MCF 10A (cell line): ENCODE measurements at regions not wholly inside any gene's neighbourhood (a gene's known extent, or its start where the extent isn't known, plus 50 kb on each side); places are given as distances from the start of the nearest gene placed in this dataset.

ENCODE experiments used
- BruUV-seq: library from RNA; stranded (reverse); fragments of 400-500 nt; replicated peaks from 2 replicates; lab custom pipeline; 2021; lab: Mats Ljungman, UMichigan
- CTCF ChIA-PET: fragments of 300-600 bp; sonication (Branson Sonifier 250); formaldehyde crosslinking; extraction: SDS; loops from one replicate; lab custom pipeline; 2021; ENCODE audit warnings: antibody characterized with exemption, inconsistent platforms; lab: Yijun Ruan, JAX
- POLR2A ChIA-PET: fragments of 300-600, 350-650 bp; sonication (Branson Sonifier 250); formaldehyde crosslinking; extraction: SDS; loops from one replicate; lab custom pipeline; 2020; ENCODE audit warnings: antibody characterized with exemption, inconsistent platforms; lab: Yijun Ruan, JAX
- DNase-seq: peaks from one replicate; pipeline ENCODE4 v3.0.0-alpha.2; 2018; ENCODE audit not compliant: unreplicated experiment
- H3K27ac Mint-ChIP-seq: one replicate; pipeline ENCODE4 v1.8.0; 2022; ENCODE audit warnings: mild to moderate bottlenecking, low read depth, mixed read lengths; ENCODE audit not compliant: unreplicated experiment
- H3K27me3 Mint-ChIP-seq: one replicate; pipeline ENCODE4 v1.8.0; 2022; ENCODE audit warnings: mixed read lengths; ENCODE audit not compliant: insufficient read depth, unreplicated experiment
- H3K36me3 Mint-ChIP-seq: one replicate; pipeline ENCODE4 v1.8.0; 2022; ENCODE audit warnings: mild to moderate bottlenecking, moderate library complexity, mixed read lengths; ENCODE audit not compliant: insufficient read depth, unreplicated experiment
- H3K4me1 Mint-ChIP-seq: one replicate; pipeline ENCODE4 v1.8.0; 2022; ENCODE audit warnings: mixed read lengths; ENCODE audit not compliant: insufficient read depth, unreplicated experiment
- H3K4me3 Mint-ChIP-seq: one replicate; pipeline ENCODE4 v1.8.0; 2022; ENCODE audit warnings: mild to moderate bottlenecking, moderate library complexity, mixed read lengths; ENCODE audit not compliant: unreplicated experiment
- H3K9me3 Mint-ChIP-seq: one replicate; pipeline ENCODE4 v1.8.0; 2022; ENCODE audit warnings: mixed read lengths; ENCODE audit not compliant: unreplicated experiment
- CTCF ChIP-seq: fragments of 200-600 bp; IDR thresholded peaks from one replicate; pipeline ENCODE4 v1.8.0; 2022; ENCODE audit warnings: antibody characterized with exemption, mild to moderate bottlenecking; ENCODE audit not compliant: unreplicated experiment
- intact Hi-C: fragments of 100-400 bp; cut with micrococcal nuclease; formaldehyde crosslinking; loops from 2 replicates; pipeline ENCODE4 v1.14.1; 2022

- no peaks in the 10 kb centered on the region for H3K4me1 Mint-ChIP-seq
- DNase-seq: no peak
- ChIA-PET CTCF (no interaction called here), POLR2A (no interaction called here)
- H3K27me3 Mint-ChIP-seq: peaks cover 53% of the 10 kb centered on the region
- no peak overlapping the region for H3K27ac Mint-ChIP-seq
- no peaks in the 10 kb centered on the region for H3K36me3 Mint-ChIP-seq
- TF ChIP-seq CTCF: no peak
- H3K4me3 Mint-ChIP-seq: no peak overlapping the region
- H3K9me3 Mint-ChIP-seq: no peaks in the 10 kb centered on the region
- intact Hi-C loops: no loop called here
- no TSS peak for BruUV-seq
Observed at GRCh38 chr3:147002721-147003120, 397.6 kb upstream of the PLSCR5 start.

- Mint-ChIP-seq H3K4me1 (no peaks in the 10 kb centered on the region), H3K4me3 (no peak overlapping the region), H3K27ac (no peak overlapping the region), H3K9me3 (no peaks in the 10 kb centered on the region), H3K27me3 (peaks cover 41% of the 10 kb centered on the region), H3K36me3 (no peaks in the 10 kb centered on the region)
- POLR2A ChIA-PET: no interaction called here
- BruUV-seq: no TSS peak
- CTCF ChIA-PET: no interaction called here
- no peak for DNase-seq
- TF ChIP-seq CTCF: no peak
- intact Hi-C loops: no loop called here
Observed at GRCh38 chr3:147000274-147000673, 395.1 kb upstream of the PLSCR5 start.

DNA sequence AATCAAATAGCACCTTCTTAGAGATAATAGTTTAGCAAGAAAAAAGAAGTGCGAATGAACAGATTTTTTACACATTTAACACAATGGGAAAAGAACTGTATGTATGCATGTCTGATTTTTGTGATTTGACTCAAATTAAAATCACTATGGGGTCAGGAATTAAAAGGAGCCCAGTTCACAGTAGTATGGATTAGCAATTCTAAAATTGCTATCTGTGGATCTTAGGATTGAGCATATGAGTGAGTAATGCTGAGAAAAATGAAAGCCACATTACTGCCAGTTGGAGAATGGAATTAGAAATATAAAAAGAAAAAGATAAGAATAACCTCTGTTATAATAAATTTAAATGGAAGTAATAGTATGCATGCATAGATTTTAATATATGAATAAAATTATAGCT, 386.8 kb upstream of the PLSCR5 start:
- no TSS peak for BruUV-seq
- Mint-ChIP-seq H3K36me3 (no peaks in the 10 kb centered on the region), H3K4me1 (no peaks in the 10 kb centered on the region), H3K27ac (no peak overlapping the region), H3K4me3 (no peak overlapping the region), H3K27me3 (peaks cover 53% of the 10 kb centered on the region), H3K9me3 (no peaks in the 10 kb centered on the region)
- CTCF ChIA-PET: interaction anchor here (0.5 kb wide), 1 partner anchor 9 kb away, joined by 3 read pairs; no protein-coding TSS in a partner anchor
- TF ChIP-seq CTCF: no peak
- DNase-seq: no peak
- POLR2A ChIA-PET: no interaction called here
- intact Hi-C loops: no loop called here

- no TSS peak for BruUV-seq
- intact Hi-C loops: no loop called here
- TF ChIP-seq CTCF: no peak
- POLR2A ChIA-PET: no interaction called here
- Mint-ChIP-seq H3K9me3 (no peaks in the 10 kb centered on the region), H3K27ac (no peak overlapping the region), H3K4me3 (no peak overlapping the region), H3K27me3 (peaks cover 2% of the 10 kb centered on the region), H3K4me1 (no peaks in the 10 kb centered on the region), H3K36me3 (no peaks in the 10 kb centered on the region)
- CTCF ChIA-PET: interaction anchor here (0.7 kb wide), 1 partner anchor 1652 kb away, joined by 3 read pairs; no protein-coding TSS in a partner anchor
- no peak for DNase-seq
Observed at GRCh38 chr3:146975476-146975875, 370.3 kb upstream of the PLSCR5 start.
